ENCODE measurements at regions not wholly inside any gene's neighbourhood (a gene's known extent, or its start where the extent isn't known, plus 50 kb on each side); places are given as distances from the start of the nearest gene placed in this dataset.

DNA sequence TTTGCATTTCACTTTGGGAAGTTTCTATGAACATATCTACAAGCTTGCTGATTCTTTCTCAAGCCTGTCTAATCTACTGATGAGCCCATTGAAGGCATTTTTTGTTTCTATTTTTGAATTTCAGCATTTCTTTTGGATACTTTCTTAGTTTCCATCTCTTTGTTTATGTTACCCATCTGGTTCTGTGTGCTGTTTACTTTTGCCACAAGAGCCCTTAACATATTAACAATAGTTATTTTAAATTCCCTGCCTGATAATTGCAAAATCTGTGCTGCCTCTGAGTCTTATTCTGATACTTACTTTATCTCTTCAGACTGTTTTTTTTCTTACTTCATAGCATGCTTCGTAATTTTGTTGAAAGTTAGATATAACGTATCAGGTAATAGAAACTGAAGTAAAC, 75.8 kb upstream of the ZRANB2 start:
- Histone ChIP-seq H3K27me3 (ENCODE audit: control insufficient read depth in 3 of 3, insufficient read depth in 3 of 3, low read length in 2 of 3) (no peaks in the 10 kb centered on the region), H3K9ac (ENCODE audit: insufficient read depth in 1 of 2, low read length in 2 of 2) (no peak overlapping the region), H3K4me1 (ENCODE audit: control insufficient read depth in 5 of 5, insufficient read depth in 5 of 5, low read length in 5 of 5) (peaks cover 0 to 22% (median 3%) of the 10 kb centered on the region in 5 donors), H3K36me3 (ENCODE audit: control insufficient read depth in 4 of 4, insufficient read depth in 4 of 4, low read length in 4 of 4) (no peaks in the 10 kb centered on the region), H3K4me3 (no peak overlapping the region), H3K9me3 (ENCODE audit: control insufficient read depth in 4 of 4, insufficient read depth in 3 of 4, low read length in 3 of 4) (no peaks in the 10 kb centered on the region), H3K27ac (ENCODE audit: low read depth in 1 of 2, low read length in 1 of 2) (no peak overlapping the region)
- TF ChIP-seq, protein P1, sequence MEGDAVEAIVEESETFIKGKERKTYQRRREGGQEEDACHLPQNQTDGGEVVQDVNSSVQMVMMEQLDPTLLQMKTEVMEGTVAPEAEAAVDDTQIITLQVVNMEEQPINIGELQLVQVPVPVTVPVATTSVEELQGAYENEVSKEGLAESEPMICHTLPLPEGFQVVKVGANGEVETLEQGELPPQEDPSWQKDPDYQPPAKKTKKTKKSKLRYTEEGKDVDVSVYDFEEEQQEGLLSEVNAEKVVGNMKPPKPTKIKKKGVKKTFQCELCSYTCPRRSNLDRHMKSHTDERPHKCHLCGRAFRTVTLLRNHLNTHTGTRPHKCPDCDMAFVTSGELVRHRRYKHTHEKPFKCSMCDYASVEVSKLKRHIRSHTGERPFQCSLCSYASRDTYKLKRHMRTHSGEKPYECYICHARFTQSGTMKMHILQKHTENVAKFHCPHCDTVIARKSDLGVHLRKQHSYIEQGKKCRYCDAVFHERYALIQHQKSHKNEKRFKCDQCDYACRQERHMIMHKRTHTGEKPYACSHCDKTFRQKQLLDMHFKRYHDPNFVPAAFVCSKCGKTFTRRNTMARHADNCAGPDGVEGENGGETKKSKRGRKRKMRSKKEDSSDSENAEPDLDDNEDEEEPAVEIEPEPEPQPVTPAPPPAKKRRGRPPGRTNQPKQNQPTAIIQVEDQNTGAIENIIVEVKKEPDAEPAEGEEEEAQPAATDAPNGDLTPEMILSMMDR (IDR thresholded peaks at IDR 0.05; ENCODE audit: control extremely low read depth, extremely low read depth), result no peak
- WGBS, 2 donors, result 50 to 70% methylated on average over 2 of the region's 2 CpGs
- DNase-seq (peak in 2 of 3 donors; percentile 85 to 86), ATAC-seq (ENCODE audit: insufficient read depth, low FRiP score) (no peak)

GRCh38 chr1:71154429-71154828, 73.6 kb upstream of the ZRANB2 start:
- Histone ChIP-seq H3K27ac (ENCODE audit: low read depth in 1 of 2, low read length in 1 of 2) (no peak overlapping the region), H3K9ac (ENCODE audit: insufficient read depth in 1 of 2, low read length in 2 of 2) (no peak overlapping the region), H3K36me3 (ENCODE audit: control insufficient read depth in 4 of 4, insufficient read depth in 4 of 4, low read length in 4 of 4) (no peaks in the 10 kb centered on the region), H3K4me1 (ENCODE audit: control insufficient read depth in 5 of 5, insufficient read depth in 5 of 5, low read length in 5 of 5) (peaks cover 0 to 22% (median 3%) of the 10 kb centered on the region in 5 donors), H3K4me3 (no peak overlapping the region), H3K27me3 (ENCODE audit: control insufficient read depth in 3 of 3, insufficient read depth in 3 of 3, low read length in 2 of 3) (no peaks in the 10 kb centered on the region), H3K9me3 (ENCODE audit: control insufficient read depth in 4 of 4, insufficient read depth in 3 of 4, low read length in 3 of 4) (no peaks in the 10 kb centered on the region)
- WGBS, 2 donors, result 96 to 98% methylated on average over 3 of the region's 3 CpGs
- no peak for DNase-seq
- TF ChIP-seq, protein P1 (IDR thresholded peaks at IDR 0.05; ENCODE audit: control extremely low read depth, extremely low read depth), result no peak
- ATAC-seq (ENCODE audit: insufficient read depth, low FRiP score), result no peak

GRCh38 chr1:71153826-71154225, 73.0 kb upstream of the ZRANB2 start:
- 77 to 83% methylated on average over 2 of the region's 2 CpGs for WGBS, 2 donors
- no peaks in the 10 kb centered on the region for H3K36me3 ChIP-seq (ENCODE audit: control insufficient read depth in 4 of 4, insufficient read depth in 4 of 4, low read length in 4 of 4)
- ATAC-seq (ENCODE audit: insufficient read depth, low FRiP score) (no peak), DNase-seq (no peak)
- no peaks in the 10 kb centered on the region for H3K27me3 ChIP-seq (ENCODE audit: control insufficient read depth in 3 of 3, insufficient read depth in 3 of 3, low read length in 2 of 3)
- no peaks in the 10 kb centered on the region for H3K9me3 ChIP-seq (ENCODE audit: control insufficient read depth in 4 of 4, insufficient read depth in 3 of 4, low read length in 3 of 4)
- no peak overlapping the region for H3K4me3 ChIP-seq
- TF ChIP-seq, protein P1 (IDR thresholded peaks at IDR 0.05; ENCODE audit: control extremely low read depth, extremely low read depth), result no peak
- H3K27ac ChIP-seq (ENCODE audit: low read depth in 1 of 2, low read length in 1 of 2), result no peak overlapping the region
- no peak overlapping the region for H3K9ac ChIP-seq (ENCODE audit: insufficient read depth in 1 of 2, low read length in 2 of 2)
- H3K4me1 ChIP-seq (ENCODE audit: control insufficient read depth in 5 of 5, insufficient read depth in 5 of 5, low read length in 5 of 5), result peaks cover 0 to 22% (median 3%) of the 10 kb centered on the region in 5 donors
